GM19467 (cell line): ENCODE measurements at regions not wholly inside any gene's neighbourhood (a gene's known extent, or its start where the extent isn't known, plus 50 kb on each side); places are given as distances from the start of the nearest gene placed in this dataset.
"Not testable (repeated sequence)": the region's sequence is repeated elsewhere in the genome, so short reads cannot be mapped to it uniquely, and the experiment has no call there.

Experiments
- ATAC-seq: cut with Tn5 transposase; IDR thresholded peaks from one replicate; pipeline ENCODE4 v1.9.1; 2021; ENCODE audit warnings: mild to moderate bottlenecking, moderate library complexity; ENCODE audit not compliant: unreplicated experiment

DNA sequence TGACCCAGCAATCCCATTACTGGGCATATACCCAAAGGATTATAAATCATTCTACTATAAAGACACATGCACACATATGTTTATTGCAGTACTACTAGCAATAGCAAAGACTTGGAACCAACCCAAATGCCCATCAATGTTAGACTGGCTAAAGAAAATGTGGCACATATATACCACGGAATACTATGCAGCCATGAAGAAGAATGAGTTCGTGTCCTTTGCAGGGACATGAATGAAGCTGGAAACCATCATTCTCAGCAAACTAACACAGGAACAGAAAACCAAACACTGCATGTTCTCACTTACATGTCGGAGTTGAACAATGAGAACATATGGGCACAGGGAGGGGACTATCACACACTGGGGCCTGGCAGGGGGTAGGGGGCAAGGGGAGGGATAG is 183.0 kb downstream of the HACE1 start:
- not testable (repeated sequence) for ATAC-seq

- not testable (repeated sequence) for ATAC-seq
Measured at GRCh38 chr6:104675161-104675560, 184.6 kb downstream of the HACE1 start.

DNA sequence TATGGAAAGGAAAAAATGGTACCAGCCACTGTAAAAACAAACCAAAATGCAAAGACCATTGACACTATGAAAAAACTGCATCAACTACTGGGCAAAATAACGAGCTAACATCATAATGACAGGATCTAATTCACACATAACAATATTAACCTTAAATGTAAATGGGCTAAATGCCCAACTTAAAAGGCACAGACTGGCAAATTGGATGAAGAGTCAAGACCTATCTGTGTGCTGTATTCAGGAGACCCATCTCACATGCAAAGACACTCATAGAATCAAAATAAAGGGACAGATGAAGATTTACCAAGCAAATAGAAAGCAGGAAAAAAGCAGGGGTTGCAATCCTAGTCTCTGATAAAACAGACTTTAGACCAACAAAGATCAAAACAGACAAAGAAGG is 186.6 kb downstream of the HACE1 start:
- not testable (repeated sequence) for ATAC-seq

- ATAC-seq: not testable (repeated sequence)
Measured at GRCh38 chr6:104671591-104671891, 188.2 kb downstream of the HACE1 start.

GRCh38 chr6:104670834-104671590 is 188.7 kb downstream of the HACE1 start:
- not testable (repeated sequence) for ATAC-seq

- no peak for ATAC-seq
Measured at GRCh38 chr6:104669483-104669882, 190.2 kb downstream of the HACE1 start.

DNA sequence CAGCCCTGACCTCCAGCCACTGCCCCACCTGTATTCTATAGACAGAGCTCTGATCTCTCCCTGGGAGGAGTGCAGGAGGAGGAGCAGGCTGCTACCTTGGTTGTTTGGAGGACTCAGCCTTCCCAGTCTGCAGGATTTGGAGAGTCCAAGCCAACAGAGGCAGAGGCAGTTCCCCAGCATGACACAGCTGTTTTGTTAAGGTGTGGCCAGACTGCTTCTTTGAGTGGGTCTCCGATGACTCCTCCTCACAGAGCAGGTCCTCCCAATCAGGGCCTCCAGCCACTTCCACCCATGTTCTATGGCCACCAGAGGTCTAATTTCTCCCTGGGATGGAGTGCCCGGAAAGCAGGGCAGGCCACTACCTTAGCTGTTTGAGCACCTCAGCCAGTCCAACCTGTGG is 203.5 kb downstream of the HACE1 start:
- ATAC-seq: no peak

GRCh38 chr6:104653781-104654180 is 205.9 kb downstream of the HACE1 start:
- no peak for ATAC-seq

GRCh38 chr6:104648347-104648746 is 211.4 kb downstream of the HACE1 start:
- ATAC-seq: no peak

DNA sequence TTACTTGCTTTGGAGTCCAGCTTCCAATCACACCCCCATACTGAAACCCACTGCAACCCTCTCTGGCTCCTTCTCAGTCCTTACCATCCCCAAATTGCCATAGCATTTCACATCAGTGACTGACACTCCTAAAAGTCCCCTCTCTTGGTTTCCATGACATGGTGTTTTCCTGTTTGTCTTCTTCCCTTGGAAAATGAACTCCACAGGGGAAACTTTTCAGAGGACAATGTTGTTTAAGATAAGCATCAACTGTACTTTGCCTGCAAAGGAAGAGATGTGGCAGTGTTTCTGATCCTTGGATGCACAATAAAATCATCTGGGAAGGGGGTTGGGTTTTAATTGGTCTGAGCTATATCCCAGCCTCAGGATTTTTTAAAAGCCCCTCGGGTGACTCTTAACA is 214.9 kb downstream of the HACE1 start:
- no peak for ATAC-seq

DNA sequence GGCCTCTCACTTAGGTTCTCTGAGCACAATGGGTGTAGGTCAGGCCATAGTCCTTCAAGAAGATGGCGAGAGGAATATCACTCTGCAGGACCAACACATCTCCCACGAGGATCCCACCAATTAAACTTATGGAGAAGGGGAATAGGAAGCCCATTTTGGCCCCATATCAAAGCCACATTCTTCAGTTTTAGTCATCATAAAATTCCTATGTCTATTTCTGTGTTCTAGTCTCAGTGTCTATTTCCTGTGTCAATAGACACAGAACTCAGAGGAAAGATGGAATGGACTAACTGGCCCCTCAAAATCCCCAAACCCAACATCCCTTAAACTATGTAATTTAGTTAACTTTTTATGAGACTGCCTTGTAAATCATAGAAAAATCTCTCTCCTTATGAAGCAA is 216.8 kb downstream of the HACE1 start:
- ATAC-seq: no peak

- ATAC-seq: no peak
Measured at GRCh38 chr6:104640761-104641160, 219.0 kb downstream of the HACE1 start.

DNA sequence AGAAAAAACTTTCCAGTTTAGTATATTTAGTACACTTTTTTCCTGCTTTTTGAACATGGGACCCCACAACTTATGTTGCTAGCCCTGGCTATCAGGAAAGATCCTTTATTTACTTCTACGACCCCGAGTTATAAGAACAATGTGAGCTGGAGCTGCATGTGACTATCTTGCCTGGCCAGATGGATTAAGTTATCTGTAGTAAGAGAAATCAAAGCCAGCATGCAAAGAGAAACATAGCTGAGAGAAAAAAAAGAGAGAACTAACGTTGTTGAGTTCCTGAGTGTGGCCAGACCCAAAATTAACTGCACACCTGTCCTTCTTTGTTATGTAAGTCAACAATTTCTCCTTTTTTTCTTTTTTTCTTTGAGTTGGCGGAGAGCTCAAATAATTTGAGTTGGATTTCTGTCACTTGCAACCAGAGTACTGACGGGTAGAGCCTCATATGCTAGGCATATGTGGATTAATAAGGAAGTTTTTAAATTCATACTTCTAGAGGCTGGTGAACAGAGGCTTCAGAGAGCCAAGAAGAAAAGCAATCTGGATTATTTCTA is 219.5 kb downstream of the HACE1 start:
- no peak for ATAC-seq

DNA sequence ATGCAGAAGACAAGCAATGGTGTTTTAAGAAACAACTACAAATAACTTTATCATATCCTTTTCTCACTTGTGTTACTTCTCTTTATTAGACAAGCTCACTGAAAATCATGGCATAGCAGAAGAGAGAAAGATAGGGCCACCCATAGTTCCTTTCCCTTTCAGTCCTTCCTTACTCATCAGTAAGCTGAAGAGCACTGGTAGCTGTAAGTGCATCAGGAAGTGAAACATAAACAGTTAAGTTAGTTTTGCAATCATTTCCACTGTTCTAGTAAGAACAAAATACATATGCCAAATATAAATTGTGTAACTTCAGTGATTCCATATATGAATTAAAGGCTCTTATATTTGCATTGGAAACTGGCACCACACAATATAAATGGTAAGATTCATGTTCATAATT is 220.1 kb downstream of the HACE1 start:
- peak; percentile 93 for ATAC-seq

DNA sequence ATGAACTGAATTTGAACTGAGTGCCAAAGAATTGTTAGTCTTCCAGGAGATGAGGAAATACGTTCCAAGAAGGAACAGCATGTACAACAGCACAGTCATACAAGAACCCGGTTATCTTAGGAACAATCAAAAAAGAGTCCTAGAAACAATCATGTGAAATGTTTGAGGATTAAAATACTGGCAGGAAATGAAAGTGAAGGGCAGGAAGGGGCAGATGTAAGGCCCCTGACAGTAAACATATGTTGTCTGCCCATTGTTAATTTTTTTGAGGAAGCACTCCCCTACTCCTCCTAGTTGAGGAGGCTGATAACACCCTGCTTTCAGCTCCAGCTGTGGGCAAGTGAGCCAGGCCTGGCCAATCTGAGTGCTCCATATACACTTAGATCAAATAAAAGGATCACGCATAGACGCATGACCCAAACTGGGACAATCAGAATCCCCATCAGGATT is 220.9 kb downstream of the HACE1 start:
- no peak for ATAC-seq

DNA sequence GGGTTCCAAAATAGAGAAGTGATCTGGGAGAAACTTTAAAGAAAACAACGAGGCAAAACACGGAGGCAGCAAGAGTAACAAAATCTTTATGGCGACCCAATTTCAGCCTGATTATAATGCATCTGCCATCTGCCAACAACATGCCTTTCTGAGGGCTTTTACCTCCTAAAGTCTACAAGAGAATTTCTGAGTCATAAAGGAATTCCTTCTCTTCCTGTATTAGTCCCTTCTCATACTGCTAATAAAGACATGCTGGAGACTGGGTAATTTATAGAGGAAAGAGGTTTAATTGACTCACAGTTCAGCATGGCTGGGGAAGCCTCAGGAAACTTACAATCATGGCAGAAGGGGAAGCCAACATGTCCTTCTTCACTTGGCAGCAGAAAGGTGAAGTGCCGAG is 226.6 kb downstream of the HACE1 start:
- ATAC-seq: no peak

- no peak for ATAC-seq
Measured at GRCh38 chr6:104632588-104632987, 227.1 kb downstream of the HACE1 start.

DNA sequence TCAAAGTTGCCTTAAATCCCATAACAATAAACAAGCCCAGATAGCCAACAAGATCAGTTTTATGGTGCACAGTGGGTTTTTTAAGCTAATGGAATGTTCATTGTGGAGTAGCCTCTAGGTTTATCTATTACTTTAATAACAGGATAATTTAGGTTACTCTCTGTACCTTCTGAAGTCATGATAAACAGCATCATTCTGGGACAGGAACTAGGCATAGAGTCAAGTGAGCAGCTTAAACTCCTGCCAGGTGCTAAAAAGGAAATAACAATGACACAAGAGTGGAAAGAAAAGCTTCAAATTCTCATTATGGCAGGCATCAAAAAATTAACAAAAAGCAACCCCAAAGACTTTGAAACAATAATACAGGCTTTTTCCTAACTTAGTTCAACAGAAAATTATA is 228.8 kb downstream of the HACE1 start:
- no peak for ATAC-seq

DNA sequence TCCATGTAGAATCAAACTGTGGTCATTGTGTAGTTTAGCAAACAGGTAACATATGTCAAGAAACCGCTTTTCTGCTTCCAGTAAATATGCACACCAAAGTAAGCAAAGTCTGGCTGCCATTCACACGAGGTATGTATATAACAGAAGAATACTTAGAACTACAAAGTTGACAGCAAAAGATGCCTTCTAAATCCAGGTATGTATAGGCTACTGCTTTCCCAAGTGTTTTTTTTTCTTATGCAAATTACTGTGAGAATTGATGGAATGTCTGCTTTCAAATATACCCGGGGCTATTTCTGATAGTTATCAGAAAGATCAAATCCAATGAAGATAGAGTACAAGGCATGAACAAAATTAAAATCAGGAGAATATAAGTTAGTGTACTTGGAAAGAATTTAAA is 229.2 kb downstream of the HACE1 start:
- ATAC-seq: no peak

DNA sequence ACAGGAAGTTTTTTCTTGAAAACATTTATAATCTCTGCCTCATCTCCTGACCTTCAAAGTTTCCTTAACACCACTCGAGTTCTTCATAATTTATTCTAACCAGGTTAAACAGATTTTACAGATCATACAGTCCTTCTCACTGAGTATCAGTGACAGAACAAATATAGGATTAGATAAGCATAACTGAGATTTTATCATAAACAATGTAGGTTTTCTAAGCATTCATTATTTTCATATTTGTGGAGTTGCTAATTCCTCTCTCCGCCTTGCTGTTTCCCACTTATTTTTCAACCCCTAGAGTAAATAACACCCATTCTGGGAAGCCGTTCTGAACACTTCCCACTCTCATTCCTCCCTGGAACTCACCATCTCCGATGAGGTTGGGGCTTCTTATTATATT is 229.9 kb downstream of the HACE1 start:
- ATAC-seq: no peak

GRCh38 chr6:104625536-104625935 is 234.2 kb downstream of the HACE1 start:
- no peak for ATAC-seq

DNA sequence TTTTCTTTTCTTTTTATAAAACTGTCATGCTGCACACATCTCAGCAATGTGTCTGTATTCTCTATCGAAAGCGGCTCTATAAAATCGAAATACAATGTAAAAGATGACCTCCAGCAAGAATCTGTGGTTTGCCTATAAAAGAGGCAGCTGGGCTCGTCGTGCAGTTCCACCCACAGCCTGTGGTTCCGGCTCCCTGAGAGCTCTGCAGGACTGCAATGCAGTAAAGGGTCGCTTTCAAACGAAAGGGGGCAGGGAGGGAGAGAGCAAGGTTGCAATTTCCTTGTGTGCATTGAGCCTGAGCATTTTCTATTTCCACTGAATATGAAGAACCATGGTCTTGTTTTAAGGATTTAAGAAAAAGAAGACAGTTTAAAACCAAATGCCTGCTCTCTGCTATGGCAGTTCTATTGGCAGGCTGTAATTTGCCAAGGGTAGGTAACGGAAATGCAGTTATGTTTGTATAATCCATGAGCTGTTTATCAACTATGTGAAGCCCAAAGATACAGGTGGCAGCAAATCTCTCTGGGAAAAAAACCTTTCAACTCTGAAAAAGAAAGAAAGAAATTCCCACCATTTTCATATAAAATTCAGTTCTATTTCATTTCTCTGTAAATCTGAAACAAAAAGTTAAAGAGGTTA is 236.5 kb downstream of the HACE1 start:
- no peak for ATAC-seq
